Endothelial cell of umbilical vein (primary cell): ENCODE measurements at regions not wholly inside any gene's neighbourhood (a gene's known extent, or its start where the extent isn't known, plus 50 kb on each side); places are given as distances from the start of the nearest gene placed in this dataset.

ENCODE experiments used
- CTCF ChIP-seq, 2 donors: IDR thresholded peaks; 1 replicate in 1 of 2; 2 replicates in 1 of 2; pipeline ENCODE4 v1.5.1; 2011; ENCODE audit warnings: low read length in 2 of 2, mild to moderate bottlenecking in 2 of 2, moderate library complexity in 2 of 2, control low read depth in 1 of 2, inconsistent platforms in 1 of 2, low read depth in 1 of 2; ENCODE audit not compliant: insufficient read depth in 1 of 2; ENCODE audit errors: extremely low read depth in 1 of 2
- POLR2A ChIP-seq: IDR thresholded peaks from 2 replicates; pipeline ENCODE4 v1.6.1; 2012; ENCODE audit warnings: low read depth, mild to moderate bottlenecking, control low read depth, low read length

- TF ChIP-seq POLR2A (no peak), CTCF (IDR thresholded peaks at IDR 0.05; ENCODE audit: extremely low read depth in 1 of 2, insufficient read depth in 1 of 2, low read depth in 1 of 2, low read length in 2 of 2) (no peak)
These were observed 219.9 kb upstream of the IRX1 start for GRCh38 chr5:3375586-3376311.
